Omental fat pad (tissue), 3 donors: ENCODE measurements at regions not wholly inside any gene's neighbourhood (a gene's known extent, or its start where the extent isn't known, plus 50 kb on each side); places are given as distances from the start of the nearest gene placed in this dataset.

ENCODE experiments used
- ATAC-seq: fragments of 150-250 bp; one replicate; pipeline ENCODE4 v1.9.1; 2016; ENCODE audit warnings: mild to moderate bottlenecking, moderate library complexity; ENCODE audit not compliant: low FRiP score
- DNase-seq: peaks from one replicate; pipeline ENCODE4 v3.0.0-alpha.2; 2019; ENCODE audit warnings: low spot score
- CTCF ChIP-seq, 3 donors: fragments of 450-650 bp; IDR thresholded peaks; one replicate each; pipeline ENCODE4 v1.5.1; 2016 to 2017; ENCODE audit warnings: antibody characterized with exemption in 3 of 3, mild to moderate bottlenecking in 3 of 3, moderate library complexity in 2 of 3

DNA sequence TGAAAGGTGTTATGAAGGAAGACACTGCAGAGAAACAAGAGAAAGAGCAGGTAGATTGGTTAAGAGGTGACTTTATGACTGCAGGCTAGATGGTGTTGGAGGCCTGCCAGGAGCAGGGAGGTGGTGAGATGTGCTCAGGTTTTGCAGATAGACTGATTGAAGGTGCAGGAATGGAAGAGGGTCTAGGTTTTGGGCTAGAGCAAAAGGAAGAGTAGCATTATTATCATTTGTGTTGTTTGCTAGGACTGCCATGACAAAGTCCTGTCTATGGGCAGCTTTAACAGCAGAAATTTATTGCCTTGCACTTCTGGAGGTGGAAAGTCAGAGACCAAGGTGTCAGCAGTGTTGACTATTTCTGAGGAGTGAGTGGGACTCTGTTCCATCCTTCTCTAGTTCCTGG lies 172.9 kb upstream of the SOX11 start:
- DNase-seq, result no peak
- TF ChIP-seq CTCF (IDR thresholded peaks at IDR 0.05), result no peak

GRCh38 chr2:5520463-5520972 lies 171.7 kb upstream of the SOX11 start:
- no peak for TF ChIP-seq CTCF (IDR thresholded peaks at IDR 0.05)
- DNase-seq (no peak), ATAC-seq (no peak)

More for the DNA sequence above, 172.9 kb upstream of the SOX11 start:
- ATAC-seq, result no peak

GRCh38 chr2:5521461-5521860 lies 170.7 kb upstream of the SOX11 start:
- no peak for ATAC-seq
- DNase-seq, result no peak

DNA sequence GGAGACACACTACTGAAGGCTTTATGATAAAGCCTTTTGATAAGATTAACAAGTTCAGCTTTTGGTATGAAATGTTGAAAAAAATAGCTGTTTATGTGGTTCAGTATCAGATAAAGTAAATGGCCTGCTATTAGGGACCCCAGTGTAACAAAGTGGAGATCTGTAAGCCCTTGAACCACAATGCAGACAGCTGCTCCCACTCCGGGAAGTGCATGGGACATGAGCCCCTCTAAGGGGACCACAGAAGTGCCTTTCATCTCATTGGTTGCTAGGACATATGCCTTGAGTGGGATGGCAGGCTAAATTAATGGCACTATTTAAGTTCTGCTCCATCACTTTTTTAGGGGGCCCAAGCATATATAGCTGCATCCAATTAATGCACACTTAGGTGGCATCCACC lies 167.6 kb upstream of the SOX11 start:
- no peak for ATAC-seq
- TF ChIP-seq CTCF (IDR thresholded peaks at IDR 0.05), result no peak
- no peak for DNase-seq

More at GRCh38 chr2:5521461-5521860, 170.7 kb upstream of the SOX11 start:
- TF ChIP-seq CTCF (IDR thresholded peaks at IDR 0.05), result no peak

GRCh38 chr2:5528706-5529105 lies 163.5 kb upstream of the SOX11 start:
- DNase-seq, result no peak
- no peak for TF ChIP-seq CTCF (IDR thresholded peaks at IDR 0.05)
- ATAC-seq, result no peak

GRCh38 chr2:5530011-5530696 lies 162.0 kb upstream of the SOX11 start:
- DNase-seq (no peak), ATAC-seq (no peak)
- no peak for TF ChIP-seq CTCF (IDR thresholded peaks at IDR 0.05)

- ATAC-seq (no peak), DNase-seq (no peak)
- TF ChIP-seq CTCF (IDR thresholded peaks at IDR 0.05), result no peak
Measured at GRCh38 chr2:5535301-5535700, 156.9 kb upstream of the SOX11 start.
